SK-N-SH treated with all-trans-retinoic acid at 6 μM for 48 hours (cell line): ENCODE measurements at regions not wholly inside any gene's neighbourhood (a gene's known extent, or its start where the extent isn't known, plus 50 kb on each side); places are given as distances from the start of the nearest gene placed in this dataset.

Source experiments
- ATAC-seq: fragments of 200-7000 bp; cut with Tn5 transposase; 3 replicates; pipeline ENCODE4 v1.9.1; 2020; ENCODE audit warnings: mild to moderate bottlenecking, moderate library complexity
- BACH2 ChIP-seq: fragments of 250-450 bp; sonication (Bioruptor Pico); IDR thresholded peaks from 2 replicates; pipeline ENCODE4 v1.9.0; 2021; ENCODE audit warnings: mild to moderate bottlenecking, borderline replicate concordance
- CREB5 ChIP-seq: fragments of 250-450 bp; sonication (Bioruptor Pico); IDR thresholded peaks from 2 replicates; pipeline ENCODE4 v1.5.1; 2020; ENCODE audit warnings: low read depth, mild to moderate bottlenecking, moderate library complexity
- CSDC2 ChIP-seq: fragments of 250-450 bp; sonication (Bioruptor Pico); IDR thresholded peaks from 2 replicates; pipeline ENCODE4 v1.5.0; 2020; ENCODE audit warnings: mild to moderate bottlenecking, moderate library complexity
- ISL1 ChIP-seq: fragments of 250-450 bp; sonication (Bioruptor Pico); IDR thresholded peaks from 2 replicates; pipeline ENCODE4 v2.1.2; 2022; ENCODE audit warnings: mild to moderate bottlenecking, moderate library complexity
- OSR1 ChIP-seq: fragments of 250-450 bp; sonication (Bioruptor Pico); IDR thresholded peaks from 2 replicates; pipeline ENCODE4 v1.8.0; 2022; ENCODE audit warnings: moderate library complexity, mild to moderate bottlenecking, inconsistent platforms
- RARB ChIP-seq: fragments of 250-450 bp; sonication (Bioruptor Pico); IDR thresholded peaks from 2 replicates; pipeline ENCODE4 v1.8.0; 2021; ENCODE audit warnings: mild to moderate bottlenecking, moderate library complexity
- SNAI2 ChIP-seq: fragments of 250-450 bp; sonication (Bioruptor Pico); IDR thresholded peaks from 2 replicates; pipeline ENCODE4 v1.5.0; 2020; ENCODE audit warnings: mild to moderate bottlenecking, moderate library complexity
- TOX ChIP-seq: fragments of 250-450 bp; sonication (Bioruptor Pico); IDR thresholded peaks from 2 replicates; pipeline ENCODE4 v1.8.0; 2021; ENCODE audit warnings: mild to moderate bottlenecking, moderate library complexity, borderline replicate concordance
- ZC3H10 ChIP-seq: fragments of 250-450 bp; sonication (Bioruptor Pico); IDR thresholded peaks from 2 replicates; pipeline ENCODE4 v1.5.1; 2021; ENCODE audit warnings: mild to moderate bottlenecking, moderate library complexity
- ZFP3 ChIP-seq: fragments of 250-450 bp; sonication (Bioruptor Pico); IDR thresholded peaks from 2 replicates; pipeline ENCODE4 v1.5.0; 2020; ENCODE audit warnings: mild to moderate bottlenecking, moderate library complexity
- ZFP30 ChIP-seq: fragments of 450-650 bp; formaldehyde crosslinking; IDR thresholded peaks from 2 replicates; pipeline ENCODE4 v1.5.0; 2022; ENCODE audit warnings: mild to moderate bottlenecking, moderate library complexity
- ZNF565 ChIP-seq: fragments of 450-650 bp; formaldehyde crosslinking; conservative IDR thresholded peaks from 2 replicates; pipeline ENCODE4 v1.5.0; 2020; ENCODE audit warnings: low read depth, mild to moderate bottlenecking, moderate library complexity
- ZNF70 ChIP-seq: fragments of 450-650 bp; formaldehyde crosslinking; IDR thresholded peaks from 2 replicates; pipeline ENCODE4 v1.5.0; 2020; ENCODE audit warnings: mild to moderate bottlenecking, moderate library complexity
- ZNF8 ChIP-seq: fragments of 450-650 bp; formaldehyde crosslinking; IDR thresholded peaks from 2 replicates; pipeline ENCODE4 v1.5.0; 2020; ENCODE audit warnings: mild to moderate bottlenecking, moderate library complexity
- TF ChIP-seq, protein P1 (sequence below): fragments of 250-450 bp; sonication (Bioruptor Pico); IDR thresholded peaks from 2 replicates; pipeline ENCODE4 v1.5.0; 2020; ENCODE audit warnings: mild to moderate bottlenecking, moderate library complexity
- TF ChIP-seq, protein P2 (sequence below): fragments of 250-450 bp; sonication (Bioruptor Pico); IDR thresholded peaks from 2 replicates; pipeline ENCODE4 v1.8.0; 2021; ENCODE audit warnings: low read depth, mild to moderate bottlenecking, moderate library complexity, borderline replicate concordance
- TF ChIP-seq, protein P3 (sequence below): fragments of 250-450 bp; sonication (Bioruptor Pico); IDR thresholded peaks from 2 replicates; pipeline ENCODE4 v1.8.0; 2020; ENCODE audit warnings: mild to moderate bottlenecking, moderate library complexity, borderline replicate concordance

GRCh38 chr2:12854001-12854530 is 137.3 kb downstream of the TRIB2 start:
- TF ChIP-seq BACH2 (no peak), SNAI2 (no peak), ZC3H10 (CRISPR knock-in tag) (no peak)
- ATAC-seq: no peak

GRCh38 chr2:12855508-12855907 is 138.8 kb downstream of the TRIB2 start:
- no peak for TF ChIP-seq CSDC2
- TF ChIP-seq ZNF70 (CRISPR knock-in tag): no peak
- no peak for TF ChIP-seq ISL1 (CRISPR knock-in tag)
- TF ChIP-seq ZNF565 (CRISPR knock-in tag): no peak
- no peak for TF ChIP-seq ZNF8
- no peak for TF ChIP-seq ZFP30 (CRISPR knock-in tag)
- TF ChIP-seq TOX: no peak
- no peak for TF ChIP-seq ZFP3 (CRISPR knock-in tag)
- TF ChIP-seq, protein P1, sequence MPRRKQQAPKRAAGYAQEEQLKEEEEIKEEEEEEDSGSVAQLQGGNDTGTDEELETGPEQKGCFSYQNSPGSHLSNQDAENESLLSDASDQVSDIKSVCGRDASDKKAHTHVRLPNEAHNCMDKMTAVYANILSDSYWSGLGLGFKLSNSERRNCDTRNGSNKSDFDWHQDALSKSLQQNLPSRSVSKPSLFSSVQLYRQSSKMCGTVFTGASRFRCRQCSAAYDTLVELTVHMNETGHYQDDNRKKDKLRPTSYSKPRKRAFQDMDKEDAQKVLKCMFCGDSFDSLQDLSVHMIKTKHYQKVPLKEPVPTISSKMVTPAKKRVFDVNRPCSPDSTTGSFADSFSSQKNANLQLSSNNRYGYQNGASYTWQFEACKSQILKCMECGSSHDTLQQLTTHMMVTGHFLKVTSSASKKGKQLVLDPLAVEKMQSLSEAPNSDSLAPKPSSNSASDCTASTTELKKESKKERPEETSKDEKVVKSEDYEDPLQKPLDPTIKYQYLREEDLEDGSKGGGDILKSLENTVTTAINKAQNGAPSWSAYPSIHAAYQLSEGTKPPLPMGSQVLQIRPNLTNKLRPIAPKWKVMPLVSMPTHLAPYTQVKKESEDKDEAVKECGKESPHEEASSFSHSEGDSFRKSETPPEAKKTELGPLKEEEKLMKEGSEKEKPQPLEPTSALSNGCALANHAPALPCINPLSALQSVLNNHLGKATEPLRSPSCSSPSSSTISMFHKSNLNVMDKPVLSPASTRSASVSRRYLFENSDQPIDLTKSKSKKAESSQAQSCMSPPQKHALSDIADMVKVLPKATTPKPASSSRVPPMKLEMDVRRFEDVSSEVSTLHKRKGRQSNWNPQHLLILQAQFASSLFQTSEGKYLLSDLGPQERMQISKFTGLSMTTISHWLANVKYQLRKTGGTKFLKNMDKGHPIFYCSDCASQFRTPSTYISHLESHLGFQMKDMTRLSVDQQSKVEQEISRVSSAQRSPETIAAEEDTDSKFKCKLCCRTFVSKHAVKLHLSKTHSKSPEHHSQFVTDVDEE (CRISPR knock-in tag): no peak
- TF ChIP-seq, protein P2, sequence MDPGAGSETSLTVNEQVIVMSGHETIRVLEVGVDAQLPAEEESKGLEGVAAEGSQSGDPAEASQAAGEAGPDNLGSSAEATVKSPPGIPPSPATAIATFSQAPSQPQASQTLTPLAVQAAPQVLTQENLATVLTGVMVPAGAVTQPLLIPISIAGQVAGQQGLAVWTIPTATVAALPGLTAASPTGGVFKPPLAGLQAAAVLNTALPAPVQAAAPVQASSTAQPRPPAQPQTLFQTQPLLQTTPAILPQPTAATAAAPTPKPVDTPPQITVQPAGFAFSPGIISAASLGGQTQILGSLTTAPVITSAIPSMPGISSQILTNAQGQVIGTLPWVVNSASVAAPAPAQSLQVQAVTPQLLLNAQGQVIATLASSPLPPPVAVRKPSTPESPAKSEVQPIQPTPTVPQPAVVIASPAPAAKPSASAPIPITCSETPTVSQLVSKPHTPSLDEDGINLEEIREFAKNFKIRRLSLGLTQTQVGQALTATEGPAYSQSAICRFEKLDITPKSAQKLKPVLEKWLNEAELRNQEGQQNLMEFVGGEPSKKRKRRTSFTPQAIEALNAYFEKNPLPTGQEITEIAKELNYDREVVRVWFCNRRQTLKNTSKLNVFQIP (CRISPR knock-in tag): no peak
- ATAC-seq: no peak

GRCh38 chr2:12856934-12857601 is 140.3 kb downstream of the TRIB2 start:
- TF ChIP-seq CREB5: no peak
- TF ChIP-seq, protein P1 (CRISPR knock-in tag): no peak
- TF ChIP-seq, all 23 proteins: peak for 0
- peak; percentile 93 for ATAC-seq

GRCh38 chr2:12857891-12858290 is 141.2 kb downstream of the TRIB2 start:
- ATAC-seq: no peak
- TF ChIP-seq ZC3H10 (CRISPR knock-in tag): no peak
- no peak for TF ChIP-seq RARB (CRISPR knock-in tag)
- TF ChIP-seq, protein P3, sequence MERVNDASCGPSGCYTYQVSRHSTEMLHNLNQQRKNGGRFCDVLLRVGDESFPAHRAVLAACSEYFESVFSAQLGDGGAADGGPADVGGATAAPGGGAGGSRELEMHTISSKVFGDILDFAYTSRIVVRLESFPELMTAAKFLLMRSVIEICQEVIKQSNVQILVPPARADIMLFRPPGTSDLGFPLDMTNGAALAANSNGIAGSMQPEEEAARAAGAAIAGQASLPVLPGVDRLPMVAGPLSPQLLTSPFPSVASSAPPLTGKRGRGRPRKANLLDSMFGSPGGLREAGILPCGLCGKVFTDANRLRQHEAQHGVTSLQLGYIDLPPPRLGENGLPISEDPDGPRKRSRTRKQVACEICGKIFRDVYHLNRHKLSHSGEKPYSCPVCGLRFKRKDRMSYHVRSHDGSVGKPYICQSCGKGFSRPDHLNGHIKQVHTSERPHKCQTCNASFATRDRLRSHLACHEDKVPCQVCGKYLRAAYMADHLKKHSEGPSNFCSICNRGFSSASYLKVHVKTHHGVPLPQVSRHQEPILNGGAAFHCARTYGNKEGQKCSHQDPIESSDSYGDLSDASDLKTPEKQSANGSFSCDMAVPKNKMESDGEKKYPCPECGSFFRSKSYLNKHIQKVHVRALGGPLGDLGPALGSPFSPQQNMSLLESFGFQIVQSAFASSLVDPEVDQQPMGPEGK (CRISPR knock-in tag): no peak
- no peak for TF ChIP-seq CREB5
- TF ChIP-seq ZFP3 (CRISPR knock-in tag): no peak
- no peak for TF ChIP-seq TOX
- TF ChIP-seq BACH2: no peak
- no peak for TF ChIP-seq SNAI2
- TF ChIP-seq OSR1 (CRISPR knock-in tag): no peak
- no peak for TF ChIP-seq ZNF70 (CRISPR knock-in tag)
